ENCODE measurements at regions not wholly inside any gene's neighbourhood (a gene's known extent, or its start where the extent isn't known, plus 50 kb on each side); places are given as distances from the start of the nearest gene placed in this dataset.

GRCh38 chr7:155215576-155216325 lies 81.9 kb upstream of the INSIG1 start:
- TF ChIP-seq EZH2phosphoT487 (IDR thresholded peaks at IDR 0.05) = no peak
- TF ChIP-seq, protein P1, sequence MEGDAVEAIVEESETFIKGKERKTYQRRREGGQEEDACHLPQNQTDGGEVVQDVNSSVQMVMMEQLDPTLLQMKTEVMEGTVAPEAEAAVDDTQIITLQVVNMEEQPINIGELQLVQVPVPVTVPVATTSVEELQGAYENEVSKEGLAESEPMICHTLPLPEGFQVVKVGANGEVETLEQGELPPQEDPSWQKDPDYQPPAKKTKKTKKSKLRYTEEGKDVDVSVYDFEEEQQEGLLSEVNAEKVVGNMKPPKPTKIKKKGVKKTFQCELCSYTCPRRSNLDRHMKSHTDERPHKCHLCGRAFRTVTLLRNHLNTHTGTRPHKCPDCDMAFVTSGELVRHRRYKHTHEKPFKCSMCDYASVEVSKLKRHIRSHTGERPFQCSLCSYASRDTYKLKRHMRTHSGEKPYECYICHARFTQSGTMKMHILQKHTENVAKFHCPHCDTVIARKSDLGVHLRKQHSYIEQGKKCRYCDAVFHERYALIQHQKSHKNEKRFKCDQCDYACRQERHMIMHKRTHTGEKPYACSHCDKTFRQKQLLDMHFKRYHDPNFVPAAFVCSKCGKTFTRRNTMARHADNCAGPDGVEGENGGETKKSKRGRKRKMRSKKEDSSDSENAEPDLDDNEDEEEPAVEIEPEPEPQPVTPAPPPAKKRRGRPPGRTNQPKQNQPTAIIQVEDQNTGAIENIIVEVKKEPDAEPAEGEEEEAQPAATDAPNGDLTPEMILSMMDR (IDR thresholded peaks at IDR 0.05) = no peak
- no peak for TF ChIP-seq EZH2 (IDR thresholded peaks at IDR 0.05)

Measured in neural progenitor cell (in vitro differentiated cells).